Right atrium auricular region (tissue), 2 donors: ENCODE measurements at regions not wholly inside any gene's neighbourhood (a gene's known extent, or its start where the extent isn't known, plus 50 kb on each side); places are given as distances from the start of the nearest gene placed in this dataset.

Experiments
- DNase-seq: peaks from one replicate; pipeline ENCODE4 v3.0.0-alpha.2; 2019; ENCODE audit warnings: low spot score
- H3K27ac ChIP-seq, 2 donors: fragments of 200-600 bp; sonication (generic); 1 replicate in 1 of 2; 2 replicates in 1 of 2; pipeline ENCODE4 v1.5.1; 2016 to 2019
- H3K27me3 ChIP-seq, 2 donors: fragments of 200-600 bp; sonication (generic); one replicate each; pipeline versions ENCODE4 v1.5.1 to v1.6.0; 2017 to 2019
- H3K36me3 ChIP-seq: fragments of 200-600 bp; sonication (generic); one replicate; pipeline ENCODE4 v1.5.1; 2016
- H3K4me1 ChIP-seq, 2 donors: fragments of 200-600 bp; sonication (generic); one replicate each; pipeline versions ENCODE4 v1.5.1 to v1.6.0; 2017 to 2019
- H3K4me3 ChIP-seq, 2 donors: fragments of 200-600 bp; sonication (generic); 1 replicate in 1 of 2; 2 replicates in 1 of 2; pipeline ENCODE4 v1.5.1; 2017 to 2019; ENCODE audit warnings: mild to moderate bottlenecking in 1 of 2, moderate library complexity in 1 of 2
- H3K9me3 ChIP-seq, 2 donors: fragments of 200-600 bp; sonication (generic); one replicate each; pipeline ENCODE4 v1.5.1; 2019
- CTCF ChIP-seq, 2 donors: fragments of 200-600 bp; sonication (generic); IDR thresholded peaks; one replicate each; pipeline ENCODE4 v1.5.1; 2019; ENCODE audit warnings: antibody characterized with exemption in 2 of 2

- no peaks in the 10 kb centered on the region for H3K36me3 ChIP-seq
- no peak for DNase-seq
- no peaks in the 10 kb centered on the region for H3K4me1 ChIP-seq
- H3K27ac ChIP-seq: no peak overlapping the region
- no peak for TF ChIP-seq CTCF (IDR thresholded peaks at IDR 0.05)
- H3K27me3 ChIP-seq: no peaks in the 10 kb centered on the region
- no peak overlapping the region for H3K4me3 ChIP-seq
- H3K9me3 ChIP-seq: no peaks in the 10 kb centered on the region
Measured at GRCh38 chr9:28050941-28051340, 477.7 kb upstream of the C9orf72 start.

- Histone ChIP-seq H3K4me1 (no peaks in the 10 kb centered on the region), H3K4me3 (no peak overlapping the region), H3K9me3 (no peaks in the 10 kb centered on the region), H3K27ac (no peak overlapping the region), H3K36me3 (no peaks in the 10 kb centered on the region), H3K27me3 (no peaks in the 10 kb centered on the region)
- no peak for TF ChIP-seq CTCF (IDR thresholded peaks at IDR 0.05)
- DNase-seq: no peak
Measured at GRCh38 chr9:28051559-28052503, 478.6 kb upstream of the C9orf72 start.

DNA sequence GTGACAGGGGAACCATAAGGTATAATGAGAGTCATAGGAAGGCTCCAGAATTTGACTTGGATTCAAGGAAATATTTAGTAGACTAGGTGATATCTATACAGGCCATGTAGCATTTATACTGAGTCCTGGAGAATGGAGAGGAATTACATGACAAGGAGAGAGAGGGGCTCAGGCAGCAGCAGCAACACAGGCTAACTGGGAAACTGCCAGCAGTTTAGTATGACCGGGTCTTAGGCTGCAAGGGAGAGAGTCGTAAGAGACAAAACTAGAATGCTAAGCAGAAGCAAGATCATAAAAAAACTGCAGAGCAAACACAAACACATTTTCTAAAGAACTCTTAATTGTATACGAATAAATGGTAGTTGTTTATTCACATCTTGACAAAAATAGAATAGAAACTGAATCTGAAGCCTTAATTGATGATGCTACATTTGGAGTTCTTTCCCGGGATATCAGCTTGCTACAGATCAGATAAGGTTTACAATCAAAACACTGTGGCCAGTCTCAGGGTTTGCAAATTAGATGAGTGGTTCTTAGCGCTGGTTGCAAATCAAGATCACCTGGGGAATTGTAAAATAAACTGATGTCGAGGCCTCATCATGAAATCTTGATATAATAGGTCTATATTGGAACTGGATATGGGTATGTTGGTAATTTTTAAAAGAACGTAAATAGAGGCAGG is 480.0 kb upstream of the C9orf72 start:
- H3K4me3 ChIP-seq: no peak overlapping the region
- H3K27ac ChIP-seq: no peak overlapping the region
- H3K4me1 ChIP-seq: no peaks in the 10 kb centered on the region
- H3K9me3 ChIP-seq: peaks cover 0 to 7% of the 10 kb centered on the region in 2 donors
- no peaks in the 10 kb centered on the region for H3K27me3 ChIP-seq
- no peak for DNase-seq
- no peak for TF ChIP-seq CTCF (IDR thresholded peaks at IDR 0.05)
- no peaks in the 10 kb centered on the region for H3K36me3 ChIP-seq

DNA sequence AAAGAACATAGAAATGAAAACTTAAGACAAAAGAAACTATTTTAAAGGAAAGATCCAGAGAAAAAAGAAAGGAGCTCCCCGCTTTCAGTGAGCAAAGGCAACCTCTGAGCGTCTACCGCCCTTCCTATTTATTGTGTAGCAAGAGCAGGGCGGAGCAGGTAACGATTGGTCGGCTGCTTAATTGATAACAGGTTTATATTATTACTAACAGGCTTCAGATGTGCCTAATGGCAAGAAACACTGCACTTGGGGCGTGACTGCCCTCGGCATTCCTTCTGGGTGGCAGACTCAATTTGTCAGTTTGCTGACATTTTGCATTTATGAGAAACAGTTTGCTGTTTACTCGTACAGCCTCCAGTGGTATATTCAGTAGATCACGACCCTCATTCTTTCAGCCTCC is 482.7 kb upstream of the C9orf72 start:
- H3K27me3 ChIP-seq: no peaks in the 10 kb centered on the region
- no peak for TF ChIP-seq CTCF (IDR thresholded peaks at IDR 0.05)
- H3K4me1 ChIP-seq: no peaks in the 10 kb centered on the region
- no peak overlapping the region for H3K4me3 ChIP-seq
- no peak for DNase-seq
- no peak overlapping the region for H3K27ac ChIP-seq
- peaks cover 0 to 9% of the 10 kb centered on the region in 2 donors for H3K9me3 ChIP-seq
- H3K36me3 ChIP-seq: no peaks in the 10 kb centered on the region

- Histone ChIP-seq H3K27me3 (no peaks in the 10 kb centered on the region), H3K9me3 (peaks cover 0 to 9% of the 10 kb centered on the region in 2 donors), H3K27ac (no peak overlapping the region), H3K36me3 (no peaks in the 10 kb centered on the region), H3K4me3 (no peak overlapping the region), H3K4me1 (no peaks in the 10 kb centered on the region)
- no peak for DNase-seq
- no peak for TF ChIP-seq CTCF (IDR thresholded peaks at IDR 0.05)
Measured at GRCh38 chr9:28056466-28056865, 483.2 kb upstream of the C9orf72 start.
